Fibroblast of the aortic adventitia (primary cell): ENCODE measurements at regions not wholly inside any gene's neighbourhood (a gene's known extent, or its start where the extent isn't known, plus 50 kb on each side); places are given as distances from the start of the nearest gene placed in this dataset.
A peak's percentile ranks its signal among the peaks of the same experiment; 100 is the strongest.

ENCODE experiments used
- DNase-seq: peaks from one replicate; pipeline ENCODE4 v3.0.0-alpha.2; 2010; ENCODE audit warnings: low read depth
- H3K4me3 ChIP-seq: 2 replicates; pipeline ENCODE4 v1.5.1; 2011; ENCODE audit warnings: low read depth, mild to moderate bottlenecking, control low read depth, low read length, moderate library complexity
- TF ChIP-seq, protein P1 (sequence below): IDR thresholded peaks from 2 replicates; pipeline ENCODE4 v1.5.1; 2011; ENCODE audit warnings: mild to moderate bottlenecking, low read length, control low read depth, inconsistent platforms; ENCODE audit not compliant: insufficient read depth

DNA sequence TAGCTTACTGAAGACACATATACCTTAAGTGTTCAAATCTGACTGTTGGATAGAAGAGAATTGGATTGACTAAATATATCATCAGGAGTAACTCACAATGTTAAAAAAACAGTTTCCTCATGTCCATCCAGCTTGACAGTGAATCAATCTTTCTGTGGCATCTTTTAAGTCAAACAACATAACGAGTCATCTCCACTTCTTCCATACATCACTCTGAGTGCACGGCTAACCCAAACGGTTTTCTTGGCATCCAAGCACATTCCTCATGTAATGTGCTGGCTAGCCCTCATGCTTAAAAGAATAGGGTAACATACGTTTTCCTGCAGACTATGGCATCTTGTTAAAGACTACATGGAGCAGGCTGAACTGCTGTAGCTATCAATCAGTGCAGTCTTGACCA, 291.5 kb upstream of the TRPC7 start:
- no peak overlapping the region for H3K4me3 ChIP-seq
- TF ChIP-seq, protein P1, sequence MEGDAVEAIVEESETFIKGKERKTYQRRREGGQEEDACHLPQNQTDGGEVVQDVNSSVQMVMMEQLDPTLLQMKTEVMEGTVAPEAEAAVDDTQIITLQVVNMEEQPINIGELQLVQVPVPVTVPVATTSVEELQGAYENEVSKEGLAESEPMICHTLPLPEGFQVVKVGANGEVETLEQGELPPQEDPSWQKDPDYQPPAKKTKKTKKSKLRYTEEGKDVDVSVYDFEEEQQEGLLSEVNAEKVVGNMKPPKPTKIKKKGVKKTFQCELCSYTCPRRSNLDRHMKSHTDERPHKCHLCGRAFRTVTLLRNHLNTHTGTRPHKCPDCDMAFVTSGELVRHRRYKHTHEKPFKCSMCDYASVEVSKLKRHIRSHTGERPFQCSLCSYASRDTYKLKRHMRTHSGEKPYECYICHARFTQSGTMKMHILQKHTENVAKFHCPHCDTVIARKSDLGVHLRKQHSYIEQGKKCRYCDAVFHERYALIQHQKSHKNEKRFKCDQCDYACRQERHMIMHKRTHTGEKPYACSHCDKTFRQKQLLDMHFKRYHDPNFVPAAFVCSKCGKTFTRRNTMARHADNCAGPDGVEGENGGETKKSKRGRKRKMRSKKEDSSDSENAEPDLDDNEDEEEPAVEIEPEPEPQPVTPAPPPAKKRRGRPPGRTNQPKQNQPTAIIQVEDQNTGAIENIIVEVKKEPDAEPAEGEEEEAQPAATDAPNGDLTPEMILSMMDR = no peak
- peak; percentile 42 for DNase-seq

DNA sequence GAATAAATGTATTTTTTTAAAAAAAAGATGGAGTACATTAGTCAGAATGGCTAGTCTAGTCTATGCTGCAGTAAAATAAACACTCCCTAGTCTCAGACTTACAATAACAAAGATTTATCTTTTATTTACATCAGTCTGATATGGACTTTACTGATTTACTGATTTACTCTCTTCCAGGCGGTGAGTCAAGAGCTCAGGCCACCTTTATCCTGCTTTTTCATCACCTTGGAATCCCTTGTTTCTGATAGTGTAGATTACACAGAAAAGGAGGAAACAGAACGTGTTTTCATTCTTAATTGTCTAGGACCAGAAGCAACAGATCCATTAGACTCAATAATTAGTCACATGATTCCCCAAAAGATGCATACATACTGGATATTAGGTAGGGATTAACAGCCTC, 290.1 kb upstream of the TRPC7 start:
- H3K4me3 ChIP-seq = no peak overlapping the region
- TF ChIP-seq, protein P1 = no peak
- peak; percentile 47 for DNase-seq

DNA sequence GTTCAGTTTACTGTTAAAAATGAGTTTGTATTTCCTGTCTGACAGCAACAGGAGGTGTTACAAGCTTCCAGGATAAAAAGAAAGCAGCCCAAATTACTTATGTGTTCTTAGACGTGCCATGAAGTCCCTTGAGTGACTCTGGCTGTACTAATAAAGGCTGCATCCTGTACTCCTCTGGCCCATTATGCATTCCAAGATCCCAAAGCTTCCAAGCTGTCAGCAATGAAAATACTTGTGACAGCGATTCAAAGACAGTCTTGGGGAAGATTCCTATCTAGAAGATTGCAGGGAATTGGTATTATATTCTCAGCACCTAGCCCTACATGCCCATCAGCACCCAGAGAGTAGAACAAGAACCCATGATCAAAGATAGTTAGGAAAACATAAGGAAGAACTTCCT, 281.6 kb upstream of the TRPC7 start:
- DNase-seq = no peak
- TF ChIP-seq, protein P1 = no peak
- no peak overlapping the region for H3K4me3 ChIP-seq

DNA sequence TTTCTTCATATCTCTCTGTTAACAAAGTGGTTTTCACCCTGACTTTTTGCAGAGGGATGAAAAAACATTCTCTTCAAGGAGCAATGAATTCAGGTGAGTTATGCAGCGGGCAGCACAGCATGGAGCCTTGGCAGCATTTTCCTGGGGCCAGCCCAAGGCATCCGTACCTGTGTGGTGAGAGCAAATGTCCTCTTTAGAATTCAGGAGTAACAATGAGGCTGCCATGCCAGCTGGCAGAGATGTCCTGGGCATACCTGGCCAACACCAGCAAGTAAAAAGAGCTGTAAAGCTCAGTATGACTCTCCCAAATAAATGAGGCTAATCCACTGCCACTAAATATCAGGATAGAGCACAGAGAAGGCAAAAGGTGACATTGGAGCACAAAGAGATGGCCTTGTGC, 277.6 kb upstream of the TRPC7 start:
- TF ChIP-seq, protein P1 = no peak
- DNase-seq = no peak
- H3K4me3 ChIP-seq = no peak overlapping the region

DNA sequence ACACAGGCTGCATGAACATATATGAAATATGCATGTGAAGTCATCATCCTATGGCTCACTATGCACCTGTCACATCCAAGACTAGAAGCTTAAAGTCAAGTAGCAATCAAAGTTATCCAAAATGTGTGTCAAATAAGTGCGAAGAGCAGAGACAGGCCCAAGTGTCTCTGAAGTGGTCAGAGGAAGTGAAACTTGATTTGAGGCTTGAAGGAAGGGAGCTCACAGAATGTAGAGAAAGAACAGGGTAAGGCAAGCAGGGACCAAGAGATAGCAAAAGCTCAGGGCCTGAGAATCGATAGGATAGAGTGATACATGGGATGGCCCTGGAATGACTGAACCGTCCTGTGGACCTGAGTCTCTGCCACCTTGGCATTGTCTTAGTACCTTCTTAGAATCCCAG, 274.3 kb upstream of the TRPC7 start:
- no peak for DNase-seq
- no peak overlapping the region for H3K4me3 ChIP-seq
- TF ChIP-seq, protein P1 = no peak

DNA sequence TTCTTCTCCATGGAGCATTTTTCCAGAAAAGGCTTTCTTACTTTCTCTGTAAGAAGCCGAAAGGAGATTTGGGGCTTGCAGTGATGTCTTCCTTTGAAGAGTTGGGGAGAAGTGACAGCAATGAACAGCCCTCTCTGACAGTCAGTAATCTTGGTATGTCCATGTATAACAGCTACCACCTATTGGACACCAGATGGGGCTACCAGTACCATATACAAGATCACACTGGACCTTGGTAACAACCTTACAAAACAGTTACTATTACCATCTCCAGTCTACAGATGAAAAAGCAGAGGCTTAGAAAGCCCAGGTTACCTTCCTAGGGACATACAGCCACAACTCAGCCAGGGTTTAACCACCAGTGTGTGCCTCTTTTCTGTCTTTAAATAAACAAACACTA, 272.7 kb upstream of the TRPC7 start:
- TF ChIP-seq, protein P1 = peak; percentile 15
- H3K4me3 ChIP-seq = no peak overlapping the region
- DNase-seq = peak; percentile 11

DNA sequence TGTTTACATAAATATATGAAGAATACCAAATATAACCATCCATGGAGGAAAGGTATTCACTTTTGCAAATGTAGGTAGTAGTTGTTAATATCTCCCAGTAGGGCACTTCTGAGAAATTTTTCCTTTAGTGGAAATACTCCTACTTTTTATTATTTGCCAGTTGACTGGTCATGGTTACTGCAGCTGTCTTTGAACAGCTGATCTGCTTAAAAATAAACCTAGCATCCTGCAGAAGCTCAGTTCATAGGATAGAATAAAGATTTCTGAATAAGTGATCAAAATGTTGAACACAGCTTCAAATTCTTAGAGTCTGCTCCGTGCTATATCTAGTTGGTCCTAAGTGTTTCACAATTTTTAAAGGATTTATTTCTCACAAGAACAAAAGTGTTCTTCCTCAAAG, 270.7 kb upstream of the TRPC7 start:
- no peak for DNase-seq
- TF ChIP-seq, protein P1 = no peak
- no peak overlapping the region for H3K4me3 ChIP-seq
